Stimulated activated CD4-positive, alpha-beta T cell treated with anti-CD3 and anti-CD28 coated beads, Interleukin-12 subunit alpha, Interleukin-12 subunit beta, amount 100 ng/mL, for 48 hours (primary cell): ENCODE measurements at regions not wholly inside any gene's neighbourhood (a gene's known extent, or its start where the extent isn't known, plus 50 kb on each side); places are given as distances from the start of the nearest gene placed in this dataset.
"Not testable (repeated sequence)": the region's sequence is repeated elsewhere in the genome, so short reads cannot be mapped to it uniquely, and the experiment has no call there.

Experiments used
- DNase-seq, 3 donors: peaks; one replicate each; pipeline ENCODE4 v3.0.0-alpha.2; 2020; ENCODE audit warnings: low read depth in 2 of 3, low spot score in 1 of 3

- DNase-seq: no peak
These were observed 950.1 kb downstream of the TRIB2 start for GRCh38 chr2:13666582-13667414.

- no peak for DNase-seq
These were observed 950.6 kb downstream of the TRIB2 start for GRCh38 chr2:13667415-13667757.

- no peak for DNase-seq
These were observed 952.9 kb downstream of the TRIB2 start for GRCh38 chr2:13669607-13670006.

- not testable (repeated sequence) for DNase-seq
These were observed 957.1 kb downstream of the TRIB2 start for GRCh38 chr2:13673821-13674220.

GRCh38 chr2:13676269-13676668 lies 956.2 kb upstream of the LRATD1 start:
- DNase-seq: no peak

- no peak for DNase-seq
These were observed 950.6 kb upstream of the LRATD1 start for GRCh38 chr2:13681936-13682335.

GRCh38 chr2:13682540-13683272 lies 949.8 kb upstream of the LRATD1 start:
- no peak for DNase-seq

- DNase-seq: no peak
These were observed 946.3 kb upstream of the LRATD1 start for GRCh38 chr2:13686262-13686661.

- DNase-seq: no peak
These were observed 937.8 kb upstream of the LRATD1 start for GRCh38 chr2:13694673-13695072.

GRCh38 chr2:13696601-13697000 lies 935.9 kb upstream of the LRATD1 start:
- no peak for DNase-seq

- DNase-seq: no peak
These were observed 933.7 kb upstream of the LRATD1 start for GRCh38 chr2:13698847-13699246.

GRCh38 chr2:13699939-13700338 lies 932.6 kb upstream of the LRATD1 start:
- DNase-seq: not testable (repeated sequence)

- no peak for DNase-seq
These were observed 921.4 kb upstream of the LRATD1 start for GRCh38 chr2:13711154-13711553.

GRCh38 chr2:13714466-13714865 lies 918.1 kb upstream of the LRATD1 start:
- DNase-seq: no peak

- DNase-seq: no peak
These were observed 906.6 kb upstream of the LRATD1 start for GRCh38 chr2:13725945-13726344.

GRCh38 chr2:13745330-13745729 lies 887.2 kb upstream of the LRATD1 start:
- DNase-seq: no peak

- DNase-seq: no peak
These were observed 880.6 kb upstream of the LRATD1 start for GRCh38 chr2:13751955-13752354.

GRCh38 chr2:13758412-13758811 lies 874.1 kb upstream of the LRATD1 start:
- no peak for DNase-seq

- DNase-seq: no peak
These were observed 864.2 kb upstream of the LRATD1 start for GRCh38 chr2:13768274-13768673.

GRCh38 chr2:13770279-13770678 lies 862.2 kb upstream of the LRATD1 start:
- DNase-seq: no peak

GRCh38 chr2:13779996-13780395 lies 852.5 kb upstream of the LRATD1 start:
- no peak for DNase-seq

GRCh38 chr2:13791019-13791547 lies 841.4 kb upstream of the LRATD1 start:
- DNase-seq: no peak
